Fibroblast of lung (primary cell): ENCODE measurements at regions not wholly inside any gene's neighbourhood (a gene's known extent, or its start where the extent isn't known, plus 50 kb on each side); places are given as distances from the start of the nearest gene placed in this dataset.

ENCODE experiments used
- CTCF ChIP-seq, 2 donors: IDR thresholded peaks in 1 of 2; conservative IDR thresholded peaks in 1 of 2; 1 replicate in 1 of 2; 2 replicates in 1 of 2; pipeline ENCODE4 v1.5.1; 2011 to 2012; ENCODE audit warnings: low read length in 2 of 2, control low read depth in 1 of 2, inconsistent platforms in 1 of 2, low read depth in 1 of 2, mild to moderate bottlenecking in 1 of 2
- EZH2 ChIP-seq: IDR thresholded peaks from 2 replicates; pipeline ENCODE4 v1.5.1; 2012; ENCODE audit warnings: low read length, control low read depth, mild to moderate bottlenecking; ENCODE audit errors: missing control alignments

- TF ChIP-seq CTCF (conservative IDR thresholded peaks at IDR 0.05 in 1 of 2, IDR thresholded peaks at IDR 0.05 in 1 of 2; ENCODE audit: low read depth in 1 of 2, low read length in 2 of 2), result no peak
- no peak for TF ChIP-seq EZH2
Observed at GRCh38 chr13:80572923-80573316, 232.0 kb upstream of the SPRY2 start.
